ENCODE measurements at regions not wholly inside any gene's neighbourhood (a gene's known extent, or its start where the extent isn't known, plus 50 kb on each side); places are given as distances from the start of the nearest gene placed in this dataset.

DNA sequence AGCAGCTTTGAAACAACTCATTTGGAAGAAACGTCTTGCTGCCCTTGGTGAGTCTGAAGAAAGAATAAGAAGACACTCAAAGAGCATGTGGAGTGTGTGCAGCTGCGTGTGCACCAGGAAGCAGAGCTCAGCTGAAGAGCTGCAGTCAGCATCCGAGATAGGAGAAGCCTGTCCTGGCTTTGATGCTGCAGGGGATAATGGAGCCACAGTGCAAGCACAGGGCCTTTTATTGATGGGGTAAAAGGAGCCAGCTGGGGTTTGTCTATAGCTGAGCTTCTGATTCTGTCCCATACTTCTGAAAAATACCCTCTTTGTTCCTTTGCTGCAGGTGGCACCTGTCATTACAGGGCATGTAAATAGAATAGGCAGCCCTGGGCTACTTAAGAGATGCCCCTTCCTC lies 375.7 kb upstream of the ZNF462 start:
- TF ChIP-seq CTCF (conservative IDR thresholded peaks at IDR 0.05; ENCODE audit: low read depth, low read length), result no peak
- TF ChIP-seq EZH2phosphoT487 (IDR thresholded peaks at IDR 0.05; ENCODE audit: borderline replicate concordance, low read length), result no peak
- no peak for TF ChIP-seq EZH2 (IDR thresholded peaks at IDR 0.05; ENCODE audit: low read length, unreplicated experiment)
